ENCODE measurements at regions not wholly inside any gene's neighbourhood (a gene's known extent, or its start where the extent isn't known, plus 50 kb on each side); places are given as distances from the start of the nearest gene placed in this dataset.
"Not testable (repeated sequence)": the region's sequence is repeated elsewhere in the genome, so short reads cannot be mapped to it uniquely, and the experiment has no call there.

- intact Hi-C loops (cut with DNase I, micrococcal nuclease), result no loop called here
- DNase-seq (no peak), ATAC-seq (no peak)
Measured at GRCh38 chr10:78222096-78222790, 188.6 kb downstream of the RPS24 start.

- intact Hi-C loops (cut with DNase I, micrococcal nuclease), result no loop called here
- DNase-seq, result no peak
- no peak for ATAC-seq
Measured at GRCh38 chr10:78223088-78223487, 189.4 kb downstream of the RPS24 start.

GRCh38 chr10:78224602-78225001, 190.9 kb downstream of the RPS24 start:
- DNase-seq (no peak), ATAC-seq (no peak)
- intact Hi-C loops (cut with DNase I, micrococcal nuclease), result no loop called here

- ATAC-seq (no peak), DNase-seq (no peak)
- intact Hi-C loops (cut with DNase I, micrococcal nuclease), result no loop called here
Measured at GRCh38 chr10:78225594-78225993, 191.9 kb downstream of the RPS24 start.

GRCh38 chr10:78229489-78229888, 195.8 kb downstream of the RPS24 start:
- no peak for ATAC-seq
- intact Hi-C loops (cut with DNase I, micrococcal nuclease), result no loop called here
- DNase-seq, result no peak

GRCh38 chr10:78229950-78230675, 196.4 kb downstream of the RPS24 start:
- DNase-seq (no peak), ATAC-seq (no peak)
- intact Hi-C loops (cut with DNase I, micrococcal nuclease), result no loop called here

GRCh38 chr10:78231327-78231726, 197.7 kb downstream of the RPS24 start:
- ATAC-seq (no peak), DNase-seq (no peak)
- intact Hi-C loops (cut with DNase I, micrococcal nuclease), result no loop called here

- ATAC-seq, result no peak
- intact Hi-C loops (cut with DNase I, micrococcal nuclease), result no loop called here
- no peak for DNase-seq
Measured at GRCh38 chr10:78231939-78232338, 198.3 kb downstream of the RPS24 start.

GRCh38 chr10:78236416-78237015, 202.9 kb downstream of the RPS24 start:
- intact Hi-C loops (cut with DNase I, micrococcal nuclease), result no loop called here
- ATAC-seq (no peak), DNase-seq (no peak)

GRCh38 chr10:78237951-78238350, 204.3 kb downstream of the RPS24 start:
- ATAC-seq; DNase-seq; intact Hi-C loops (cut with DNase I, micrococcal nuclease): not testable (repeated sequence)

GRCh38 chr10:78247266-78247665, 213.6 kb downstream of the RPS24 start:
- intact Hi-C loops (cut with DNase I, micrococcal nuclease), result no loop called here
- no peak for ATAC-seq
- no peak for DNase-seq

- intact Hi-C loops (cut with DNase I, micrococcal nuclease), result no loop called here
- no peak for ATAC-seq
Measured at GRCh38 chr10:78247821-78248220, 214.2 kb downstream of the RPS24 start.

GRCh38 chr10:78248651-78249464, 215.2 kb downstream of the RPS24 start:
- ATAC-seq (no peak), DNase-seq (no peak)
- intact Hi-C loops (cut with DNase I, micrococcal nuclease), result no loop called here

More at GRCh38 chr10:78247821-78248220, 214.2 kb downstream of the RPS24 start:
- DNase-seq, result no peak

- ATAC-seq (no peak), DNase-seq (no peak)
- intact Hi-C loops (cut with DNase I, micrococcal nuclease), result no loop called here
Measured at GRCh38 chr10:78249690-78250089, 216.0 kb downstream of the RPS24 start.

GRCh38 chr10:78250313-78251015, 216.8 kb downstream of the RPS24 start:
- intact Hi-C loops (cut with DNase I, micrococcal nuclease), result no loop called here
- no peak for DNase-seq
- ATAC-seq, result no peak

GRCh38 chr10:78251016-78251385, 217.3 kb downstream of the RPS24 start:
- DNase-seq, result no peak
- no peak for ATAC-seq
- intact Hi-C loops (cut with DNase I, micrococcal nuclease), result no loop called here

- intact Hi-C loops (cut with DNase I, micrococcal nuclease), result no loop called here
- ATAC-seq, result no peak
- no peak for DNase-seq
Measured at GRCh38 chr10:78252286-78252685, 218.6 kb downstream of the RPS24 start.

GRCh38 chr10:78253063-78253853, 219.6 kb downstream of the RPS24 start:
- intact Hi-C loops (cut with DNase I, micrococcal nuclease), result no loop called here
- DNase-seq, result no peak
- no peak for ATAC-seq
